Endothelial cell of umbilical vein (primary cell): ENCODE measurements at regions not wholly inside any gene's neighbourhood (a gene's known extent, or its start where the extent isn't known, plus 50 kb on each side); places are given as distances from the start of the nearest gene placed in this dataset.

Experiments
- CTCF ChIP-seq, 2 donors: IDR thresholded peaks; 1 replicate in 1 of 2; 2 replicates in 1 of 2; pipeline ENCODE4 v1.5.1; 2011; ENCODE audit warnings: low read length in 2 of 2, mild to moderate bottlenecking in 2 of 2, moderate library complexity in 2 of 2, control low read depth in 1 of 2, inconsistent platforms in 1 of 2, low read depth in 1 of 2; ENCODE audit not compliant: insufficient read depth in 1 of 2; ENCODE audit errors: extremely low read depth in 1 of 2
- EZH2 ChIP-seq: IDR thresholded peaks from 2 replicates; pipeline ENCODE4 v1.6.1; 2012; ENCODE audit warnings: borderline replicate concordance, low read depth, mild to moderate bottlenecking, moderate library complexity, low read length, inconsistent platforms; ENCODE audit not compliant: severe bottlenecking
- FOS ChIP-seq: IDR thresholded peaks from 2 replicates; pipeline ENCODE4 v1.6.1; 2011; ENCODE audit warnings: mild to moderate bottlenecking, low read length, moderate library complexity, borderline replicate concordance; ENCODE audit not compliant: insufficient read depth
- MAX ChIP-seq: IDR thresholded peaks from 2 replicates; pipeline ENCODE4 v1.6.1; 2011; ENCODE audit not compliant: insufficient read depth, insufficient read length
- POLR2A ChIP-seq: IDR thresholded peaks from 2 replicates; pipeline ENCODE4 v1.6.1; 2012; ENCODE audit warnings: low read depth, mild to moderate bottlenecking, control low read depth, low read length

GRCh38 chr13:91291078-91291477 is 56.4 kb upstream of the MIR17HG start:
- no peak for TF ChIP-seq POLR2A
- no peak for TF ChIP-seq EZH2
- TF ChIP-seq MAX, result no peak
- peak in 1 of 2 donors; percentile 11 for TF ChIP-seq CTCF (IDR thresholded peaks at IDR 0.05; ENCODE audit: extremely low read depth in 1 of 2, insufficient read depth in 1 of 2, low read depth in 1 of 2, low read length in 2 of 2)
- TF ChIP-seq FOS, result no peak
